ENCODE measurements at regions not wholly inside any gene's neighbourhood (a gene's known extent, or its start where the extent isn't known, plus 50 kb on each side); places are given as distances from the start of the nearest gene placed in this dataset.

GRCh38 chr2:7353571-7353970 is 436.4 kb downstream of the RNF144A start:
- H3K27ac ChIP-seq (ENCODE audit: low read length): no peak overlapping the region
- H3K27me3 ChIP-seq (ENCODE audit: insufficient read depth, low read depth, low read length): no peaks in the 10 kb centered on the region
- H3F3A ChIP-seq (ENCODE audit: insufficient read depth, low read length, poor library complexity, severe bottlenecking): no peaks in the 10 kb centered on the region
- H4K20me1 ChIP-seq (ENCODE audit: insufficient read depth): no peaks in the 10 kb centered on the region
- no peak overlapping the region for H3K4me2 ChIP-seq (ENCODE audit: low read length)
- no peaks in the 10 kb centered on the region for H3K9me2 ChIP-seq (ENCODE audit: insufficient read depth, low read length)
- no peak overlapping the region for H3K4me3 ChIP-seq (ENCODE audit: low read length)
- no peak for TF ChIP-seq TAF1 (IDR thresholded peaks at IDR 0.05; ENCODE audit: low read depth)
- TF ChIP-seq RAD21 (conservative IDR thresholded peaks at IDR 0.05): no peak
- no peak for TF ChIP-seq SMC3 (conservative IDR thresholded peaks at IDR 0.05; ENCODE audit: poor library complexity)
- no peak overlapping the region for H2AFZ ChIP-seq (ENCODE audit: low read depth, low read length)
- H3K79me2 ChIP-seq (replicated peaks; ENCODE audit: insufficient read depth, low read length): no peaks in the 10 kb centered on the region
- H3K36me3 ChIP-seq (ENCODE audit: insufficient read depth, low read length): no peaks in the 10 kb centered on the region
- H3K9ac ChIP-seq (ENCODE audit: low read length): no peak overlapping the region
- H3K9me3 ChIP-seq (ENCODE audit: low read length): no peaks in the 10 kb centered on the region

- Histone ChIP-seq H3K9me2 (ENCODE audit: insufficient read depth, low read length) (no peaks in the 10 kb centered on the region), H3K9ac (ENCODE audit: low read length) (no peak overlapping the region), H3F3A (ENCODE audit: insufficient read depth, low read length, poor library complexity, severe bottlenecking) (no peaks in the 10 kb centered on the region), H3K36me3 (ENCODE audit: insufficient read depth, low read length) (no peaks in the 10 kb centered on the region), H3K4me2 (ENCODE audit: low read length) (no peak overlapping the region), H4K20me1 (ENCODE audit: insufficient read depth) (no peaks in the 10 kb centered on the region), H3K4me3 (ENCODE audit: low read length) (no peak overlapping the region), H3K79me2 (replicated peaks; ENCODE audit: insufficient read depth, low read length) (no peaks in the 10 kb centered on the region), H2AFZ (ENCODE audit: low read depth, low read length) (no peak overlapping the region), H3K9me3 (ENCODE audit: low read length) (no peaks in the 10 kb centered on the region), H3K27ac (ENCODE audit: low read length) (no peak overlapping the region), H3K27me3 (ENCODE audit: insufficient read depth, low read depth, low read length) (no peaks in the 10 kb centered on the region)
- TF ChIP-seq EZH2 (IDR thresholded peaks at IDR 0.05; ENCODE audit: borderline replicate concordance, insufficient read depth, low read length, poor library complexity, severe bottlenecking) (no peak), SMC3 (conservative IDR thresholded peaks at IDR 0.05; ENCODE audit: poor library complexity) (no peak), REST (IDR thresholded peaks at IDR 0.05; ENCODE audit: borderline replicate concordance) (no peak), POLR2AphosphoS5 (IDR thresholded peaks at IDR 0.05) (no peak)
Measured at GRCh38 chr2:7355781-7356180, 438.6 kb downstream of the RNF144A start.

GRCh38 chr2:7356909-7357584 is 439.8 kb downstream of the RNF144A start:
- Histone ChIP-seq H3K9ac (ENCODE audit: low read length) (no peak overlapping the region), H3K4me2 (ENCODE audit: low read length) (no peak overlapping the region), H3K9me2 (ENCODE audit: insufficient read depth, low read length) (no peaks in the 10 kb centered on the region), H2AFZ (ENCODE audit: low read depth, low read length) (no peak overlapping the region), H4K20me1 (ENCODE audit: insufficient read depth) (no peaks in the 10 kb centered on the region), H3K27me3 (ENCODE audit: insufficient read depth, low read depth, low read length) (no peaks in the 10 kb centered on the region), H3K27ac (ENCODE audit: low read length) (no peak overlapping the region), H3K79me2 (replicated peaks; ENCODE audit: insufficient read depth, low read length) (no peaks in the 10 kb centered on the region), H3K9me3 (ENCODE audit: low read length) (no peaks in the 10 kb centered on the region), H3F3A (ENCODE audit: insufficient read depth, low read length, poor library complexity, severe bottlenecking) (no peaks in the 10 kb centered on the region), H3K36me3 (ENCODE audit: insufficient read depth, low read length) (no peaks in the 10 kb centered on the region), H3K4me3 (ENCODE audit: low read length) (no peak overlapping the region)
- TF ChIP-seq REST (IDR thresholded peaks at IDR 0.05; ENCODE audit: borderline replicate concordance) (no peak), CTCF (IDR thresholded peaks at IDR 0.05; ENCODE audit: poor library complexity, severe bottlenecking) (no peak), RAD21 (conservative IDR thresholded peaks at IDR 0.05) (no peak), POLR2AphosphoS5 (IDR thresholded peaks at IDR 0.05) (no peak), TAF1 (IDR thresholded peaks at IDR 0.05; ENCODE audit: low read depth) (no peak), EZH2 (IDR thresholded peaks at IDR 0.05; ENCODE audit: borderline replicate concordance, insufficient read depth, low read length, poor library complexity, severe bottlenecking) (no peak), EP300 (conservative IDR thresholded peaks at IDR 0.05; ENCODE audit: poor library complexity, severe bottlenecking) (no peak), SMC3 (conservative IDR thresholded peaks at IDR 0.05; ENCODE audit: poor library complexity) (no peak), MXI1 (conservative IDR thresholded peaks at IDR 0.05; ENCODE audit: poor library complexity, severe bottlenecking) (no peak)

Measured in neural cell (in vitro differentiated cells).